ENCODE measurements at regions not wholly inside any gene's neighbourhood (a gene's known extent, or its start where the extent isn't known, plus 50 kb on each side); places are given as distances from the start of the nearest gene placed in this dataset.

DNA sequence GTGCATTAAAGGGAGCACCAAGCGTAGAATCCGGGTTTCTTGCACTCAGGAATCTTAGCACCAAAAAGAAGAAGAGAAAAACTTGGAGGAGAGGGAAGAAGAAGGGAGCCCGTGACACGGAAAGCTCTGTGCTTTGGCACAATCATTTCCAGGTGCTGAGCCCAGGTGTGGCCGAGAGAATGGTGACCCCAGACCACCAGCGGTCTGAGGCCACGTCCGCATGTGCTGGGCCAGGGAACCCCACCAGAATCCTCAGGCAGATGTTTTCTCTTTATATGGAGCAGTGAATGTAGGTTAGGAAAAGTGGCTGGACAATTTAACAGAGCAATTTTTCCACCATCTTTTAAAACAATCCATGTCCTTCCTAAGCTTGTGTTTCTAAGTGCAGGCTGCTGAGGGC, 520.9 kb downstream of the EPHA4 start:
- TF ChIP-seq, protein P1, sequence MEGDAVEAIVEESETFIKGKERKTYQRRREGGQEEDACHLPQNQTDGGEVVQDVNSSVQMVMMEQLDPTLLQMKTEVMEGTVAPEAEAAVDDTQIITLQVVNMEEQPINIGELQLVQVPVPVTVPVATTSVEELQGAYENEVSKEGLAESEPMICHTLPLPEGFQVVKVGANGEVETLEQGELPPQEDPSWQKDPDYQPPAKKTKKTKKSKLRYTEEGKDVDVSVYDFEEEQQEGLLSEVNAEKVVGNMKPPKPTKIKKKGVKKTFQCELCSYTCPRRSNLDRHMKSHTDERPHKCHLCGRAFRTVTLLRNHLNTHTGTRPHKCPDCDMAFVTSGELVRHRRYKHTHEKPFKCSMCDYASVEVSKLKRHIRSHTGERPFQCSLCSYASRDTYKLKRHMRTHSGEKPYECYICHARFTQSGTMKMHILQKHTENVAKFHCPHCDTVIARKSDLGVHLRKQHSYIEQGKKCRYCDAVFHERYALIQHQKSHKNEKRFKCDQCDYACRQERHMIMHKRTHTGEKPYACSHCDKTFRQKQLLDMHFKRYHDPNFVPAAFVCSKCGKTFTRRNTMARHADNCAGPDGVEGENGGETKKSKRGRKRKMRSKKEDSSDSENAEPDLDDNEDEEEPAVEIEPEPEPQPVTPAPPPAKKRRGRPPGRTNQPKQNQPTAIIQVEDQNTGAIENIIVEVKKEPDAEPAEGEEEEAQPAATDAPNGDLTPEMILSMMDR (IDR thresholded peaks at IDR 0.05) = no peak

DNA sequence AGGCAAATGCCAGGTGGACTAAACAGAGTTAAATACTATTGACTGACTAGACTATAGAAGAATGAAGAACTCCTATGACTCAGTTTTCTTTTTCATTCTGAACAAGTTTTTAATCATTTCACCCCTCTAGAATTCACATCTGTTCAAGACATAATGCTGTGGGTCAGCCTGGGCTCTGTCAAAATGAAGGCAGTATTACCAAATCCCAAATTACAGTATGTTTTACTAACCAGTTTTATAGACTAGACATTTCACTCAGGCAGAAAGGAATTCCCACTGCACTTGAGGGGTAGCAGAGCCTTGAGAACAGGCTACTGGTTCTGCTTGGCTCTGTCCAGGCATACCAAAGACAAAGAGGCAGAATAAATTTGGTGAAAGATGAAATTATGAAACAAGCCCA, 511.7 kb downstream of the EPHA4 start:
- TF ChIP-seq, protein P1 (IDR thresholded peaks at IDR 0.05) = no peak

DNA sequence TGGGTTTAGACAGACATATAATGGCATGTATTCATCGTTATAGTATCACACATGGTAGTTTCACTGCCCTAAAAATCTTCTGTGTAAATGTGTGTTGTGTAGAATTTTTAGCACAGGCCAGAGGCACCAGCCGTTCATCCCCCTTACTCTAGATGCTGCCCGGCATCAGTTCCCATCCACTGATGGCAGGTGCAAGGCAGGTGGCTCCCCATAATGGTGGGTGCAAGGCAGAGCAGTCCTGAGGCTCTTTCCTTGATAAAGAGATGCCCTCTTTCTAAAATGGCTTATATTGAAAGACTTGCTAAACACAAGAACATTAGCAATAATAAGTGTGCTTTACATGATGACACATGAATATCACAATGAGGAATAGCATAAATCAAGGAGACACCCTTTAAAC, 508.5 kb downstream of the EPHA4 start:
- TF ChIP-seq, protein P1 (IDR thresholded peaks at IDR 0.05) = no peak

DNA sequence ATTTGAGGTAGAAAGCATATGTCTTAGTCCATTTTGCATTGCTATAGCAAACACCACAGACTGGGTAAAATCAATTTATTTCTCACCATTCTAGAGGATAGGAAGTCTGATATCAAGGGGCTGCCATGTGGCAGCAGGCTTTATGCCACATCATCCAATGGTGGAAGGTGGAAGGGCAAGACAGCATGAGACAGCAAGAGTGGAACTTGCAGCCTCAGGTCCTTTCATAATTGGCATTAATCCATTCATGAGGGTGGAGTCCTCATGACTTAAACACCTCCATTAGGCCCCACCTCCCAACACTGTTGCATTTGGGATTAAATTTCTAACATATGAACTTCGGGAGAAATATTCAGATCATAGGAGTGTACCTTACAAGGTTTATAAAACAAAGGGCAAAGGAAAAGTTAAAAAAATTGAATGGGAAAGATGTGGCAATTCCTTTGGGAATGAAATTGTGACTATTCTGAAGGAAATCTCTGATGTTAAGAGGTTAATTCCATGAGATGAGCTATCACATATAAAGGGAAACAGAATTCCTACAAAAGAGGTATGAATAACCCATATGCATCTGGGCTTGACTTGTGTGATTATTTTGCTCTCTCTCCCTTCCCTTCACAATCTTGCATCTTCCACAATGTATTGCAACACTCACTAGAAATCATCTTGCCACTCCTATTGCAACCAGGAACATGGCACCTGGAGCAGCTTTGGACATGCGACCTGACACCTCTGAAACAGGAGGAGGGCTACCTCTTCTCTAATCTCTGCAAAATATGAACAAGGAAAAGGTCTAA, 507.8 kb downstream of the EPHA4 start:
- TF ChIP-seq, protein P1 (IDR thresholded peaks at IDR 0.05) = no peak

DNA sequence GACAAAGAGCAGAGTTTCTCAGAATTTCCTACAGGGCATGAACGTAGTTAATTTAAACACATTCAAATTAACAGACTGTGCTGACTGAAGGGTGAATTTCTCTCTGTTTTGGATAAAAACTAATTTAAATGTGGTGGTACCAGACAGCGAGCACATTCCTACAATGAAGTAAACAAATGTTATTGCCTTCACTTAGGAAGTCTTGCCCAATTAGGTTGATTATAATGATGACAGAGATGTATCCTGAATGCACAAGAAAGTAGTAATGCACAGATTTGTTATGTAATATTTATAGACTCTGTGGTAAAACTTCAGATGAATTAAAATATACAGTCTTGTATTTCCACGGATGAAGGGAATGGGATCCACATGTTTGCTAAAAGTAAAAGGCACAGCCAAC, 507.2 kb downstream of the EPHA4 start:
- TF ChIP-seq, protein P1 (IDR thresholded peaks at IDR 0.05) = no peak

DNA sequence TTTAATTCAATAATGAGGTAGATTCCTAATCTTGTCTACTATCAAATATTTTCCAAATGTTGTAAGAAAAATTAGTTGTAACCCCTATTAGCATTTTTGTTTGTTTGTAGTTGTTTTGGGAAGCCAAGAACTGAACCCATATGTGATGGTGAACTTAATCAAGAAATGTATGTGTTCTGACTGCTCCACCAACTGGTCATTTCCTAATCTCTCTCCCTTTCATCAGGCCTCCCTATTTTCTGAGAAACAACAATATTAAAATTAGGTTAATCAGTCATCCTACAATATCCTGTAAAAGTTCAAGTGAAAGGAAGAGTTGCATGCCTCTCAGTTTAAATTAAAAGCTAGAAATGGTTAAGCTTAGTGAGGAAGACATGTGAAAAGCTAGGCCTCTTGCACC, 504.0 kb downstream of the EPHA4 start:
- TF ChIP-seq, protein P1 (IDR thresholded peaks at IDR 0.05) = no peak

DNA sequence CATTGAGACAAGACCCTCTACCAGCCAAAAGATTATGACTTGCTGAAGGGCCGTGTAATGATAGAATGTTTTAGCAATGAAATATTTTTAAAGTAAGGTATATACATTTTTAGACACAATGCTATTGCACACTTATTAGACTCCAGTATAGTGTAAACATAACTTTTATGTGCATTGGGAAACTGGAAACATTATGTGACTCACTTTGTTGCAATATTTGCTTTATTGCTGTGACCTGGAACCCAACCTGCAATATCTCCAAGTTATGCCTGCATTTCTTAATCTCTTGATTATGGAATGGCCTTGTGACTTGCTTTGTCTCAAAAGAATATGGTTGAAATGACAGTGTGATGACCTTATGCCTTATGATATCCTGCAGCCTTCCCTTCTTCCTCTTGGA, 502.0 kb downstream of the EPHA4 start:
- TF ChIP-seq, protein P1 (IDR thresholded peaks at IDR 0.05) = no peak

Measured in LNCAP (cell line).